WTC11 (cell line): ENCODE measurements at regions not wholly inside any gene's neighbourhood (a gene's known extent, or its start where the extent isn't known, plus 50 kb on each side); places are given as distances from the start of the nearest gene placed in this dataset.
A peak's percentile ranks its signal among the peaks of the same experiment; 100 is the strongest.

Experiments used
- ATAC-seq: fragments of 200-7000 bp; cut with Tn5 transposase; 2 replicates; pipeline ENCODE4 v1.10.0; 2021; ENCODE audit warnings: mild to moderate bottlenecking, moderate library complexity
- CTCF ChIA-PET: fragments of 300-600 bp; sonication (Branson Sonifier 250); formaldehyde crosslinking; loops from one replicate; lab custom pipeline; 2021; ENCODE audit warnings: antibody characterized with exemption; lab: Charles Lee
- POLR2A ChIA-PET: fragments of 350-600 bp; sonication (Branson Sonifier 250); formaldehyde crosslinking; loops from one replicate; lab custom pipeline; 2021; ENCODE audit warnings: antibody characterized with exemption; lab: Charles Lee
- DNase-seq: peaks from one replicate; pipeline ENCODE4 v3.0.0; 2021; ENCODE audit warnings: low spot score
- H3K27ac Mint-ChIP-seq: 2 replicates; pipeline ENCODE4 v1.8.0; 2021; ENCODE audit warnings: mixed read lengths
- H3K27me3 Mint-ChIP-seq: 2 replicates; pipeline ENCODE4 v1.8.0; 2021; ENCODE audit warnings: low read depth, mild to moderate bottlenecking, moderate library complexity, mixed read lengths
- H3K36me3 Mint-ChIP-seq: 2 replicates; pipeline ENCODE4 v1.8.0; 2021; ENCODE audit warnings: mixed read lengths
- H3K4me1 Mint-ChIP-seq: 2 replicates; pipeline ENCODE4 v1.8.0; 2022; ENCODE audit warnings: mixed read lengths
- H3K4me3 Mint-ChIP-seq: 2 replicates; pipeline ENCODE4 v1.8.0; 2021; ENCODE audit warnings: mild to moderate bottlenecking, moderate library complexity, mixed read lengths
- H3K9me3 Mint-ChIP-seq: 2 replicates; pipeline ENCODE4 v1.8.0; 2021; ENCODE audit warnings: mixed read lengths
- ATF3 ChIP-seq: sonication (generic); formaldehyde crosslinking; conservative IDR thresholded peaks from 2 replicates; pipeline ENCODE4 v1.8.1; 2022; ENCODE audit warnings: mild to moderate bottlenecking, missing genetic modification reagents
- FOXP4 ChIP-seq: sonication (generic); formaldehyde crosslinking; IDR thresholded peaks from 2 replicates; pipeline ENCODE4 v1.8.0; 2022; ENCODE audit warnings: mild to moderate bottlenecking, missing genetic modification reagents
- JUN ChIP-seq: sonication (generic); formaldehyde crosslinking; IDR thresholded peaks from 2 replicates; pipeline ENCODE4 v1.8.0; 2023; ENCODE audit warnings: mild to moderate bottlenecking, missing genetic modification reagents
- NR1H2 ChIP-seq: sonication (generic); formaldehyde crosslinking; IDR thresholded peaks from 2 replicates; pipeline ENCODE4 v1.9.0; 2021; ENCODE audit warnings: mild to moderate bottlenecking, moderate library complexity, missing genetic modification reagents
- OVOL2 ChIP-seq: fragments of 250-450 bp; sonication (Bioruptor Pico); IDR thresholded peaks from 2 replicates; pipeline ENCODE4 v1.9.0; 2021; ENCODE audit warnings: mild to moderate bottlenecking, borderline replicate concordance
- PRDM15 ChIP-seq: sonication (generic); formaldehyde crosslinking; IDR thresholded peaks from 2 replicates; pipeline ENCODE4 v1.8.0; 2022; ENCODE audit warnings: missing genetic modification reagents
- SMAD3 ChIP-seq: sonication (generic); formaldehyde crosslinking; IDR thresholded peaks from 2 replicates; pipeline ENCODE4 v1.8.0; 2022; ENCODE audit warnings: missing genetic modification reagents, mild to moderate bottlenecking, borderline replicate concordance
- STAT6 ChIP-seq: sonication (generic); formaldehyde crosslinking; conservative IDR thresholded peaks from 2 replicates; pipeline ENCODE4 v1.8.1; 2023; ENCODE audit warnings: mild to moderate bottlenecking, low read depth, missing genetic modification reagents, moderate library complexity

GRCh38 chr22:26898946-26899605 is 241.7 kb downstream of the MIAT start (continued):
- TF ChIP-seq ATF3 (no peak), SMAD3 (CRISPR knock-in tag) (no peak), PRDM15 (CRISPR knock-in tag) (no peak), FOXP4 (CRISPR knock-in tag) (no peak), JUN (CRISPR knock-in tag) (no peak)

GRCh38 chr22:26900787-26901186 is 243.4 kb downstream of the MIAT start:
- POLR2A ChIA-PET, result no interaction called here
- no peak for TF ChIP-seq OVOL2 (CRISPR knock-in tag)
- ATAC-seq, result no peak
- no peak overlapping the region for H3K27ac Mint-ChIP-seq
- CTCF ChIA-PET, result no interaction called here
- peaks cover 27% of the 10 kb centered on the region for H3K27me3 Mint-ChIP-seq
- H3K4me3 Mint-ChIP-seq, result peak overlapping the region; percentile 9; the same call in 1 of the 2 replicates
- peaks cover 41% of the 10 kb centered on the region for H3K4me1 Mint-ChIP-seq
- no peaks in the 10 kb centered on the region for H3K36me3 Mint-ChIP-seq
- no peak for DNase-seq
- 0 out of 2 replicates have a peak, but pooled peaks cover 3% of the 10 kb centered on the region for H3K9me3 Mint-ChIP-seq

GRCh38 chr22:26901198-26901816 is 243.9 kb downstream of the MIAT start:
- no peaks in the 10 kb centered on the region for H3K36me3 Mint-ChIP-seq
- H3K4me3 Mint-ChIP-seq, result peak overlapping the region; percentile 21
- peaks cover 44% of the 10 kb centered on the region for H3K4me1 Mint-ChIP-seq
- POLR2A ChIA-PET, result no interaction called here
- DNase-seq (peak; percentile 42), ATAC-seq (no peak; the same call in 1 of the 2 replicates)
- CTCF ChIA-PET, result interaction anchor here (0.7 kb wide), 1 partner anchor 148 kb away, joined by 3 read pairs; no protein-coding TSS in a partner anchor
- H3K27me3 Mint-ChIP-seq, result peaks cover 27% of the 10 kb centered on the region
- 0 out of 2 replicates have a peak, but pooled peaks cover 3% of the 10 kb centered on the region for H3K9me3 Mint-ChIP-seq
- no peak for TF ChIP-seq NR1H2 (CRISPR knock-in tag)
- 0 out of 2 replicates have a peak, but pooled peaks have one; percentile 64 for TF ChIP-seq STAT6
- 0 out of 2 replicates have a peak overlapping the region, but pooled peaks have one; percentile 20 for H3K27ac Mint-ChIP-seq
